GM19043 (cell line): ENCODE measurements at regions not wholly inside any gene's neighbourhood (a gene's known extent, or its start where the extent isn't known, plus 50 kb on each side); places are given as distances from the start of the nearest gene placed in this dataset.
"Not testable (repeated sequence)": the region's sequence is repeated elsewhere in the genome, so short reads cannot be mapped to it uniquely, and the experiment has no call there.

ENCODE experiments used
- ATAC-seq: cut with Tn5 transposase; IDR thresholded peaks from one replicate; pipeline ENCODE4 v1.9.1; 2021; ENCODE audit warnings: low read depth; ENCODE audit not compliant: unreplicated experiment

- ATAC-seq = no peak
Measured at GRCh38 chr5:54825005-54825404, 160.4 kb downstream of the ESM1 start.

GRCh38 chr5:54823006-54823405, 162.4 kb downstream of the ESM1 start:
- no peak for ATAC-seq

- no peak for ATAC-seq
Measured at GRCh38 chr5:54822324-54822687, 163.1 kb downstream of the ESM1 start.

- ATAC-seq = no peak
Measured at GRCh38 chr5:54821445-54822323, 163.7 kb downstream of the ESM1 start.

GRCh38 chr5:54820346-54821134, 164.9 kb downstream of the ESM1 start:
- no peak for ATAC-seq

GRCh38 chr5:54807421-54807820, 178.0 kb downstream of the ESM1 start:
- no peak for ATAC-seq

GRCh38 chr5:54804521-54804920, 180.9 kb downstream of the ESM1 start:
- ATAC-seq = no peak

- no peak for ATAC-seq
Measured at GRCh38 chr5:54804086-54804485, 181.3 kb downstream of the ESM1 start.

- ATAC-seq = no peak
Measured at GRCh38 chr5:54803471-54804011, 181.9 kb downstream of the ESM1 start.

- ATAC-seq = no peak
Measured at GRCh38 chr5:54799645-54800044, 185.7 kb downstream of the ESM1 start.

GRCh38 chr5:54795777-54796176, 189.6 kb downstream of the ESM1 start:
- ATAC-seq = no peak

GRCh38 chr5:54795284-54795683, 190.1 kb downstream of the ESM1 start:
- no peak for ATAC-seq

GRCh38 chr5:54794135-54794975, 191.0 kb downstream of the ESM1 start:
- no peak for ATAC-seq

GRCh38 chr5:54793468-54794134, 191.8 kb downstream of the ESM1 start:
- no peak for ATAC-seq

GRCh38 chr5:54792611-54793404, 192.6 kb downstream of the ESM1 start:
- no peak for ATAC-seq

- ATAC-seq = not testable (repeated sequence)
Measured at GRCh38 chr5:54787910-54788309, 197.5 kb downstream of the ESM1 start.

- ATAC-seq = peak; percentile 74
Measured at GRCh38 chr5:54785729-54786591, 199.4 kb downstream of the ESM1 start.

- no peak for ATAC-seq
Measured at GRCh38 chr5:54778783-54779182, 206.6 kb downstream of the ESM1 start.
